BE2C (cell line): ENCODE measurements at regions not wholly inside any gene's neighbourhood (a gene's known extent, or its start where the extent isn't known, plus 50 kb on each side); places are given as distances from the start of the nearest gene placed in this dataset.

ENCODE experiments used
- DNase-seq: peaks from one replicate; pipeline ENCODE4 v3.0.0-alpha.2; 2020
- H3K27me3 ChIP-seq: fragments of 250-450 bp; sonication (Bioruptor Pico); 2 replicates; pipeline ENCODE4 v1.5.1; 2020; ENCODE audit warnings: mild to moderate bottlenecking
- H3K36me3 ChIP-seq: fragments of 250-450 bp; sonication (Bioruptor Pico); 2 replicates; pipeline ENCODE4 v1.5.1; 2020; ENCODE audit warnings: mild to moderate bottlenecking
- H3K4me1 ChIP-seq: fragments of 250-450 bp; sonication (Bioruptor Pico); 2 replicates; pipeline ENCODE4 v1.5.1; 2020
- H3K4me3 ChIP-seq: 2 replicates; pipeline ENCODE4 v1.5.1; 2011; ENCODE audit warnings: low read depth, low read length
- H3K9me3 ChIP-seq: fragments of 250-450 bp; sonication (Bioruptor Pico); 2 replicates; pipeline ENCODE4 v1.5.1; 2020
- CTCF ChIP-seq: IDR thresholded peaks from 2 replicates; pipeline ENCODE4 v1.5.1; 2012; ENCODE audit warnings: mild to moderate bottlenecking, low read depth, low read length

- no peak for TF ChIP-seq CTCF
- Histone ChIP-seq H3K36me3 (no peaks in the 10 kb centered on the region), H3K27me3 (no peaks in the 10 kb centered on the region), H3K4me1 (peaks cover 8% of the 10 kb centered on the region), H3K4me3 (no peak overlapping the region), H3K9me3 (peaks cover 3% of the 10 kb centered on the region; the same call in 1 of the 2 replicates)
- peak; percentile 24 for DNase-seq
Observed at GRCh38 chr15:94070356-94071295, 160.7 kb upstream of the MCTP2 start.

- Histone ChIP-seq H3K9me3 (peaks cover 3% of the 10 kb centered on the region; the same call in 1 of the 2 replicates), H3K4me3 (no peak overlapping the region), H3K36me3 (no peaks in the 10 kb centered on the region), H3K27me3 (no peaks in the 10 kb centered on the region), H3K4me1 (peaks cover 6% of the 10 kb centered on the region)
- no peak for DNase-seq
- no peak for TF ChIP-seq CTCF
Observed at GRCh38 chr15:94069844-94070243, 161.5 kb upstream of the MCTP2 start.

DNA sequence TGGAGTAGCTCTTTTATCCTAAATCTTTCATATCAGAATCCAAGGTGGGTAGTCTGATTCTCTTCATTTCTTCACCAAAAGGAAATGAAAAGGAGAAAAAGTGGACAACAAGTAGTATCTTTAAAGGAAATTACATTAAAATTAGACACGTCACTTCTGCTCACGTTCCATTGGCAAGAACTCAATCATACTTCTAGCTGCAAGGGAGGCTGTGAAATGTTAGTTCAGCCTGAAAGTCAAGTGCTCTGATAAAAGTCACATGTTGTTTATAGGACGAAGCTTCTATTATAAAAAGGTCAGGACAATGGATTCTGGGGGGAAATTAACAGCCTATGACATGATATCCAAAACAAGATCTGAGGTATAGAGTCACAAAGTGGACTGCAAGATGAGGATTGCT lies 164.6 kb upstream of the MCTP2 start:
- H3K4me1 ChIP-seq: no peaks in the 10 kb centered on the region
- TF ChIP-seq CTCF: no peak
- no peaks in the 10 kb centered on the region for H3K27me3 ChIP-seq
- H3K4me3 ChIP-seq: no peak overlapping the region
- H3K36me3 ChIP-seq: no peaks in the 10 kb centered on the region
- H3K9me3 ChIP-seq: peaks cover 3% of the 10 kb centered on the region; the same call in 1 of the 2 replicates
- no peak for DNase-seq

- peaks cover 3% of the 10 kb centered on the region; the same call in 1 of the 2 replicates for H3K9me3 ChIP-seq
- DNase-seq: no peak
Observed at GRCh38 chr15:94066046-94066445, 165.3 kb upstream of the MCTP2 start.

DNA sequence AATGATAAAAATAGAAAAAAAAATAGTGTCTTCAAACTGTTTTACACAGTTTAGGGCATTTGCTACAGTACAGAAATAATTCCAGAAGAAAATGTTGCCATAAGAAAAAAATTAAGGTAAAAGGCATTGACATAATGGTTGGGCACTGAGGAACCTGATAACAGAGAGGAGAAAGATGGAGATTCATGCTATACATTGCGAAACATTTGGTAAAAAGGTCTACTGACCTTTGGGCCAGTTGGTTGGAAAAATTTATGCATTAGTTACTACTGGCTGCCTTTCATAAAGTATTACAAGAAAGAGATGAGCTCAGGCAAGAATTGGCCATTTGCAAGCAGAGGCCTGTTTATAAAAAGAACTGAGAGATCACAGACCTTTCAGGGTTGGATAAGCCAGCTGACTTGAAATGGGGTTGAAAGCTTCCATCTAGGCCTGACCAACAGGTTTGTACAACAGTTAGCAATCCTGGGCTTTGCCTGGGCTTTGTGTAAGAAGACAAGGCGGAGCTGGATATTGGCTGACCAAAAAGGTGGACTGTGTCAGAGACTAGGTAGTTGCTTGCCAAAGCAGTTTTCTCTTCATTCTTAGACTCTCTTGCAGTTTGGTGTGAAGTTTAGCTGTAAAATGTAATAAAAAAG lies 166.6 kb upstream of the MCTP2 start:
- H3K27me3 ChIP-seq: no peaks in the 10 kb centered on the region
- no peaks in the 10 kb centered on the region for H3K36me3 ChIP-seq
- TF ChIP-seq CTCF: no peak

More at GRCh38 chr15:94066046-94066445, 165.3 kb upstream of the MCTP2 start:
- no peak for TF ChIP-seq CTCF
- Histone ChIP-seq H3K27me3 (no peaks in the 10 kb centered on the region), H3K36me3 (no peaks in the 10 kb centered on the region), H3K4me1 (no peaks in the 10 kb centered on the region), H3K4me3 (no peak overlapping the region)

More for the DNA sequence above, 166.6 kb upstream of the MCTP2 start:
- no peak for DNase-seq
- H3K4me1 ChIP-seq: no peaks in the 10 kb centered on the region
- H3K9me3 ChIP-seq: peaks cover 3% of the 10 kb centered on the region; the same call in 1 of the 2 replicates
- H3K4me3 ChIP-seq: no peak overlapping the region
